BJ (cell line): ENCODE measurements at regions not wholly inside any gene's neighbourhood (a gene's known extent, or its start where the extent isn't known, plus 50 kb on each side); places are given as distances from the start of the nearest gene placed in this dataset.

Experiments
- CTCF ChIA-PET: fragments of 350-600 bp; formaldehyde crosslinking; extraction: SDS; loops from one replicate; lab custom pipeline; 2021; ENCODE audit warnings: antibody characterized with exemption, inconsistent platforms; lab: Yijun Ruan, JAX
- POLR2A ChIA-PET: fragments of 300-600 bp; sonication (Branson Sonifier 250); formaldehyde crosslinking; extraction: SDS; loops from one replicate; lab custom pipeline; 2021; ENCODE audit warnings: antibody characterized with exemption; lab: Charles Lee
- DNase-seq: peaks from one replicate; pipeline ENCODE4 v3.0.0-alpha.2; 2011; ENCODE audit warnings: low read depth
- H3K27me3 ChIP-seq: 2 replicates; pipeline ENCODE4 v1.6.0; 2011; ENCODE audit warnings: low read length; ENCODE audit not compliant: control insufficient read depth, insufficient read depth
- H3K36me3 ChIP-seq: 2 replicates; pipeline ENCODE4 v1.5.1; 2011; ENCODE audit warnings: low read length; ENCODE audit not compliant: control insufficient read depth, insufficient read depth
- H3K4me3 ChIP-seq: 2 replicates; pipeline ENCODE4 v1.5.1; 2011; ENCODE audit warnings: low read depth, mild to moderate bottlenecking, control low read depth, low read length
- TF ChIP-seq, protein P1 (sequence below): IDR thresholded peaks from 2 replicates; pipeline ENCODE4 v1.5.1; 2011; ENCODE audit warnings: low read depth, mild to moderate bottlenecking, control low read depth, inconsistent platforms, low read length, moderate library complexity; ENCODE audit not compliant: insufficient read depth

GRCh38 chr3:110542552-110543150 lies 529.0 kb upstream of the NECTIN3 start:
- TF ChIP-seq, protein P1, sequence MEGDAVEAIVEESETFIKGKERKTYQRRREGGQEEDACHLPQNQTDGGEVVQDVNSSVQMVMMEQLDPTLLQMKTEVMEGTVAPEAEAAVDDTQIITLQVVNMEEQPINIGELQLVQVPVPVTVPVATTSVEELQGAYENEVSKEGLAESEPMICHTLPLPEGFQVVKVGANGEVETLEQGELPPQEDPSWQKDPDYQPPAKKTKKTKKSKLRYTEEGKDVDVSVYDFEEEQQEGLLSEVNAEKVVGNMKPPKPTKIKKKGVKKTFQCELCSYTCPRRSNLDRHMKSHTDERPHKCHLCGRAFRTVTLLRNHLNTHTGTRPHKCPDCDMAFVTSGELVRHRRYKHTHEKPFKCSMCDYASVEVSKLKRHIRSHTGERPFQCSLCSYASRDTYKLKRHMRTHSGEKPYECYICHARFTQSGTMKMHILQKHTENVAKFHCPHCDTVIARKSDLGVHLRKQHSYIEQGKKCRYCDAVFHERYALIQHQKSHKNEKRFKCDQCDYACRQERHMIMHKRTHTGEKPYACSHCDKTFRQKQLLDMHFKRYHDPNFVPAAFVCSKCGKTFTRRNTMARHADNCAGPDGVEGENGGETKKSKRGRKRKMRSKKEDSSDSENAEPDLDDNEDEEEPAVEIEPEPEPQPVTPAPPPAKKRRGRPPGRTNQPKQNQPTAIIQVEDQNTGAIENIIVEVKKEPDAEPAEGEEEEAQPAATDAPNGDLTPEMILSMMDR = no peak
- ChIA-PET CTCF (interaction anchor here (0.5 kb wide), 1 partner anchor 739 kb away, joined by 6 read pairs; no protein-coding TSS in a partner anchor), POLR2A (no interaction called here)
- DNase-seq = no peak
- H3K27me3 ChIP-seq = no peaks in the 10 kb centered on the region
- no peaks in the 10 kb centered on the region for H3K36me3 ChIP-seq
- no peak overlapping the region for H3K4me3 ChIP-seq

DNA sequence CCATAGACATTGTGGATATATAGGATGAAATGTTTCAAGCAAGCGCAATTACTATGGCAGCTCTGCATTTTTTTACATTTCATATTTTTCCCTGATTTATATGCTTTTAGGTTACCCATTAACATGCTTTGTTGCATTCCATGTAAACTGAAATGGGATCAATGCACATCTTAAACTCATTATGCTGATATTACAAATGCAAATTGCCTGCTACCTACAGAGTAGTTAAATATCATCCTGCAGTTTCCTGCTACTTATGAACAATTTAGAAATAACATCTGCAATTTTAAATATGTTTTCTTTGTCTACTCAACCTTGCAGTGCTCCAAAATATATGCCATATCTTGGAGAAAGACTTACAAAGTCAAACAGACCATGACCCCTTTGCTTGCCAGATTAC lies 526.9 kb upstream of the NECTIN3 start:
- no peak for DNase-seq
- H3K4me3 ChIP-seq = no peak overlapping the region
- TF ChIP-seq, protein P1 = no peak
- CTCF ChIA-PET = interaction anchor here (0.9 kb wide), 1 partner anchor 526 kb away, joined by 3 read pairs; no protein-coding TSS in a partner anchor
- H3K27me3 ChIP-seq = no peaks in the 10 kb centered on the region
- H3K36me3 ChIP-seq = no peaks in the 10 kb centered on the region
- POLR2A ChIA-PET = no interaction called here

- Histone ChIP-seq H3K36me3 (no peaks in the 10 kb centered on the region), H3K27me3 (no peaks in the 10 kb centered on the region), H3K4me3 (no peak overlapping the region)
- CTCF ChIA-PET = no interaction called here
- POLR2A ChIA-PET = no interaction called here
- no peak for DNase-seq
- TF ChIP-seq, protein P1 = no peak
Measured at GRCh38 chr3:110550511-110550910, 521.1 kb upstream of the NECTIN3 start.

DNA sequence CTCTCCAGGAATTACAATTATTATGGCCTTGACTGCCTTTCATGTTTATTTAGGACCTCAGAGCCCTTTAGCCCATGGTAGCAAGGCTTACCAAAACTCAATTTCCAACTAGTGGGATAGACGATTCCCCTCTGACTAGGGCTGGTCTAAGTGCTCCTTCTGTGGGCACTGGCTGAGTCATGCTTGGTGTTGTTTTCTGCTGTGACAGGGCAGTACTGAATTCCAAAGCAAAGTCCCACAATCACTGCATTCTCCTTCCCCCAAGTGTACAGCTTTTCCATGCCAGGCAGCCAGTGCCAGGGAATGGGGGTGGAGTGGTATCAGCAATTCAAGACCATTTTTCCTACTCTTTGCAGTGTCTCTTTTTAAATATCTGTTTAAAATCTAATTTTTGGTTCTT lies 509.0 kb upstream of the NECTIN3 start:
- no peak for DNase-seq

DNA sequence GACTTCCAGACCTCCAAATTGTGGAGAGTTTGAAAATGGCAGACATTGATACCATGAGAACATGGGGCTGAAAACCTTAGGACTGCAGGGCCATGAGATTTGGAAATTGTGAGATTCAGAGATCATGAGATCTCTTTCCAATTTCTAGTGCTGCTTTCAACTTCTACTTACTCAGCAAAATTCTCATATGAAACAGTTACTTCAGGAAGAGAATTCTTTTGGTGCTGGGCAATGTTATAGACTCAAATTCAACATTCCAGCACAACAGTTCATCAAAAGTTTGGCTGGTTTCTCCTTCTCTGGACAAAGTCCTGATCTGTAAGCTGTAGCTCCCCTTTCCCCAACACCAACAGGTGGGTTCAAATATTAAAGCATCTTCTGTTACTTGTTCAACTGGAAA lies 506.9 kb upstream of the NECTIN3 start:
- CTCF ChIA-PET = no interaction called here
- no peak for DNase-seq
- TF ChIP-seq, protein P1 = no peak
- Histone ChIP-seq H3K36me3 (no peaks in the 10 kb centered on the region), H3K4me3 (no peak overlapping the region), H3K27me3 (no peaks in the 10 kb centered on the region)
- POLR2A ChIA-PET = no interaction called here

More for the DNA sequence above, 509.0 kb upstream of the NECTIN3 start:
- H3K36me3 ChIP-seq = no peaks in the 10 kb centered on the region
- H3K4me3 ChIP-seq = no peak overlapping the region
- TF ChIP-seq, protein P1 = no peak
- ChIA-PET CTCF (no interaction called here), POLR2A (no interaction called here)
- H3K27me3 ChIP-seq = no peaks in the 10 kb centered on the region
